HG03139 (cell line): ENCODE measurements at regions not wholly inside any gene's neighbourhood (a gene's known extent, or its start where the extent isn't known, plus 50 kb on each side); places are given as distances from the start of the nearest gene placed in this dataset.

Source experiments
- ATAC-seq: cut with Tn5 transposase; IDR thresholded peaks from one replicate; pipeline ENCODE4 v1.9.1; 2021; ENCODE audit not compliant: unreplicated experiment

DNA sequence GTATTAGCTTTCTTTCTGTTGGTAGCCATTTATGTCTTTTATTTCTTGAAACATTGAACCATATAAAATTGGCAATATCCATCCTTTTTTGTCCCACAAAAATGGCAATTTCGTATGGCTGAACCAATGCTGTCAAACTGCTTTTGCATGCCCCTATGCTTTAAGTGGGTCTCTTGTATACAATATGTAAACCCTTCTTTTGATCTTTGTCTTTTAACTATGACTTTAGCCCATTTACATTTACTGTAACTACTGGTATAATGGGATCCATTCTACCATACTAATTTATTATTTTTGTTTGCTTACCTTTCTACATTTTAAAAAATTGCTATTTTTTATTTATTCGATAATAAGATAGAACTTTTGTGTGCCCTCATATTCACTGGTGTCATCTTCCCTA is 93.4 kb downstream of the TENT4A start:
- ATAC-seq = no peak

DNA sequence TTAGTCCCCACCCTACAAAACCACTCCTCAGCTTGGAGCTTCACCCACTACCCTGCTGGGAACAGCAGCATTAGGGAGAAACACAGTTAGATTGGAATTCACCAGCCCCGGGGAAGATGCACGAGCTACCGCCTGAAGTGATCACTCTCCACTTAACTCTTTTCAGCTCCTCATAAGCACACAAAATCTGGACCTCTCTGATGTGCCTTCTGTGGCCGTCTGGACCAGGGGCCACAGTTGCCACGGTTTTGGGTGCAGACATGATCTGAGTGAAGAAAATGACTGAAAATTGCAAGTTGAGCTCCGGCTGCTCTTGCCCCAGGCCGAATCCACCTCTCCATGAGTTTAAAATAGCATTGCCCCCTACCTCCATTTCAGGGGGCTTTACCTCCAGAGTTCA is 95.2 kb downstream of the TENT4A start:
- ATAC-seq = no peak

DNA sequence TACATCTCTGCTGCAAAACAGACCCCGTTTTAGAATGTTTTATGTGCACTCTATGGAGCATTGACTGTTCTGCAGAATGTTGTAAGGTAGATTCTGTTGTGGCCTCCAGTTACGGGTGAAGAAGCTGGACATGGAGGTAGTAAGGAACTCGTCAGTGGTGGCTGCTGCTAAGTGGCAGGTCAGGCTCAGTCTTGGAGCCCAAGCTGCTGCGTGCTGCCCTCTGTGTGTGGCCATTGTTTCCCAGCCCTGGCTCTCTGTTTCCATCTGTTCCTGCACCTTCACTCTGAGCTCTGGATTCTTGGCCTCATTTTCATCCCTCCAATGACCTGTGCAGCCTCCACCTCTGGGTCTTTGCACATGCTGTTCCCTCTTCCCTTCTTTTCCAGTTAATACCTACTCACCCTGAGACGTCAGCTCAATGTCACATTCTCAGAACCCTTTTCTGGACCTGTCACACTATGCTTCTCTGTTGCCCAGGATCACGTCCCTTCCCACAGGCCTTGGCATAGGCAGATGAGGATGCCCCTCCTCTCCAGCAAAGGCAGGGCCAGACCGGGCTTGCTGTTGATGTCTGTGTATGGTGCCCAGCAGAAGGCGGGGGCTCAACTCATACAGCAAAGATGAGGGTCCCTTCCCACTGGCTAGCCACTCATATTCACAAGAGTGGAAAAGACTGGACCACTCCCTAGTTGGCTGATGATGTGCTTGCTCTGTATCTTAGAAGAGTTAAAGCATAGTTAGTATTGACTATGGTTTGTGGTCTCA is 97.6 kb downstream of the TENT4A start:
- no peak for ATAC-seq

DNA sequence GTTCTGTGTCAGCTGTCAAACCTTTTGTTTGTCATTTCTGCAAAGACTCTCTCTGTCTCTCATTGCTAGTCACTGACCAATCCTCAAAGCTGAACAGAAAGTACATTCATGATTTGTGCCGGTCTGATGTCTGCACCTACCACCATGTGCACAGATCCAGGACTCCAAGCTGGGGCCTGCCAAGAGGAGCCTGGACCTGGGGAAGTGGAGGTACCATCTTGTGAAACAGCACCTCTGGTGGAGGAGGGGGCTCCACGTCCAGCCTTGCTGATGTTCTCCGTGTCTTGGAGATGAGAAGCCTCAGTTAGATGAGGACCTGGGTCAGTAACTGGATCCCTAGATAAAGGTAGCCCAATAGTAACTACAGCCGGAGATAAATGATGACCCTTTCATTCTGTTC is 98.9 kb downstream of the TENT4A start:
- ATAC-seq = no peak

DNA sequence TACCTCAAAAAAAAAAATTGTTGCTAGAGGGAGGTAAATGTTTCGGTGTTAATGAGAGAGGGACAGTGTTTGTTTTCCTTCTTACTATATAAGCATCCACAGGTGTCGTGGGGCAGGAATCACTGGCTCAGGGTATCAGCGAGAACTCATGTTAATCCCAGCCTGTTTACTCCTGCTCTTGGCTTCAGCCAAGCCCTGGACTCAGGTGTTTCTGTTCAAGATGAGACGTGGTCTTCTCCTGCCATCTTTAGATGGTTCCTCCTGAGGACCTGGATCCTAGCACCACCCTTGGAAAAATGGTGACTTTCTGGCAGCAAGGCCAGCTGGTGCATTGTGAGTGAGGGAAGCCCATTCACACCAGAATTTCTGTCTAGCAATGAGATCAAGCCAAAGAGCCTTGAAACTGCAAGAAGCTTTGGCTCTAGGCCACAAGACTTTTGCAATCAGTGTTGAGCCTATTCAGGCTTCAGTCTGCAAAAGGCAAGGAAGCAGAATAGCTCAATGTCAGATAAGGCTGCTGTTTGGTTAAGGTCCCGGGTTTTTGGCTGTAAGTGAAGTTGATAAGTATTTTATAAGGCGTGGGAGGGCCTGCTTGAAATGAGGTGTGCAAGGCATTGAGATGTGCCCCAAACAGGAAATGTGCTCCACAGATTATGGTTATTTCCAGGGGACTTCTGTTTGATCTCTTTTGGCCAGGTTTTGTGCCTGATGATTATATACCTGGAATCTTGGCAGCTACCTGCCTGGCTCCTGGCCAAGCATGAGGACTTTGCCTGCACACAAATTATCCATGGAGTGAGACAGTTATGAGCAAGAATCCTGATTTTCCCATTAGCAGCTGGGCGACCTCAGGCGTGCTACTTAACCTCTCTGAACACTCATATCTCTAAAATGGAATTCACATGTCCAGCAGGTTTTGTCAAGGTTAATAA is 99.8 kb downstream of the TENT4A start:
- no peak for ATAC-seq

DNA sequence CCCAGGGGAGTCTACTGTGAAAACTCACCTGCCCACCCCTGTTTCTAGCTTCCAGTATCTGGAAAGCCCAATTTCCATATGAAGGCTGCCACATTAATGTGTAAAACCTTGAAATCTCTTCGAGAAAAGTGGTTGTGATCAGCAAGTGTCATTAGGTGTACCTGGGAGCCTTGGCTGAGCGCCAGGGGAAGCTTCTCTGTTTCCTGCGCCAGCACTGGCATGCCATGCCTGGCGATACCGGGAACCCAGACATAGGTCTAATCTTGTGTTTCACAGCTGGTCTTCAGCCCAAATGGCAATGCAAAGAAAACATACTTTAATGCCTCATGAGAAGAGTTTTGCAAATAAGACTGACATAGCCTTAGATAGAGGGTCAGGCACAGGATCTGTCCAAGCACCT is 101.6 kb downstream of the TENT4A start:
- ATAC-seq = no peak

DNA sequence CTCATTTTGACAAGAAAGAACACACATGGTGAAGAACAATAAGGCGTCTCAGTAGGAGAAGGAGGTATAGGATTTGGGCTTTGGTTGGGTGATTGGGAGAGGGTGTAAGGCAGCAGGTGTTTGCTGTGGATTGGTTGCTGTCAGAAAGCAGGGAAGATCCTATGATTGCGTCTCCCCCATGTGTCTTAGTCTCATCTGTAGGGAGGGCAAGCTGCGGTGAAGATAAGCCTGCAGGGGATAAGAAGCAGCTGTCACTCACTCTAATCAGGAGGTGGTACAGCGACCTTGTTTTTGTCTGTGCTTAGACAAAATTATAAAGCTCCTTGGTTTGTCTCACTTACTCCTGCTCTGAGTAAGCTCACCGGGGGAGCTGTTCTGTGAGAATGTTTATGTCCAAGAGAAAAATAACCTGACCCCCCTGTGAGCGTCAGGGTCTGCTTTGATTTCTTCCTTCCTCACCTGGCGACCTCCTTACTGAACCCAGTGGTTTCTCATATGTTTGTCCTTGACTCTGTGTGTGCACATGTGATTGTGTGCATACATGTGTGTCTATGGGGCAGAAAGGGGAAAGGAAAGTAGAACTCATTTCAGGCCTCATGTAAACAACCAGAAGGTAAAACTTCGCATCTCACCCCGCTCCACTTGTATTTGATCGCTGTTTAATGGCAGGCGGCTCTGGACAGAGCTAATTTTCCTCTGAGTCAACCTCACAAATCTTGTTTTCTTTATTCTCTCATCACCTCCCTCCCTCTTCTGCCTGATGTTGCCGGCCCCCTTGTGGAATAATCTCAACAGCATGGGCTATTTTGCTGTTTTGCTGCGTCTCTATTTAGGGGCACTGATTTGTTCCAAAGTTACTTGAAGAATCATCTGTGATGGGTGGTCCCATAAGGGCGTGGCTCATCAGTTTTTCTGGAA is 105.6 kb downstream of the TENT4A start:
- ATAC-seq = no peak

DNA sequence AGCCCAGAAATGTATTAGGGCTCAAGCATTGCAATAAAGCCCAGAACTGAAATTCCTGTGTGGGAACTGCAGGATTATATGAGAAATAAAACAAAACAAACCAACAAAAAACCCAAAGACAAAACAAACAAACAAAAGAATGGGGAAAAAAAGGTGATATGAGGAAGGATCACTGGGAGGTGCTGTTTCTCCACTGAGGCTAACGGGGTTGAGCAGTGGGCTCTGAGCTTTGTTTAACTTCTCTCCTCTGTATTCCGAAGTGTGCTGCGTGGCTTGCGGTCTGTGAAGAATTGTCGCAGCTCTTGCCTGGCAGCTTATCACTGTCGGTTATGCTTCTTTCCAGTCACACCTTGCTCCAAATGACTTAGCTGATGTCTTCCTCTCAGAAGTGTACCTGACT is 106.3 kb downstream of the TENT4A start:
- no peak for ATAC-seq

DNA sequence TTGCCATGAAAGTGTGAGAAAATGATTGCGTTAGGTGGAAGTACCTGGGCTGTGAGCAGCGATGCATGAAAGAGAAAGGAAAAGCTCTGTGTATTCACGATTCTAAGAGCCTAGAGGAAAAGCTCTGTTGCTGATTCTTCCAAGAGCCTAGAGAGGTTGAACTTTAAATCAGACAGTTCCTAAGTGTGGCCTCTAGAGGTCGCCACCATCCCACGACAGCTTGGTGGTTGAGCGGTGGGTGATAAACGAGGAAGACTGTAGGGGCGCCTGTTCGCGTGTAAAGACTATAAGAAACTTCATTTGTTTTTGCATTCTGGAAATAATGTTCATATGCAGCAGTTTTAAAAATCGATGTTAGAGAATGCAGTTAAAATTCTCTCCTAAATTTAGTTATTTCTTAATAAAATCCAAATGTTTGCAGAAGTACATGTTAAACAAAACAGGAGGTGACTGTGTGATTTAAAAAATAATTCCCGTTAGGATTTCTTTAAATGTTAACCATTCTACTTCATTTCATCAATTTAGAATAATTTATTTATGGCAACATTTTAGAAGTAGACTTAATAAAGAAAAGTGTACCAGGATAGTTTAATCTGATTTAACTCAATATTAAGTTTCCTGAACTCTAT is 107.7 kb downstream of the TENT4A start:
- ATAC-seq = no peak

DNA sequence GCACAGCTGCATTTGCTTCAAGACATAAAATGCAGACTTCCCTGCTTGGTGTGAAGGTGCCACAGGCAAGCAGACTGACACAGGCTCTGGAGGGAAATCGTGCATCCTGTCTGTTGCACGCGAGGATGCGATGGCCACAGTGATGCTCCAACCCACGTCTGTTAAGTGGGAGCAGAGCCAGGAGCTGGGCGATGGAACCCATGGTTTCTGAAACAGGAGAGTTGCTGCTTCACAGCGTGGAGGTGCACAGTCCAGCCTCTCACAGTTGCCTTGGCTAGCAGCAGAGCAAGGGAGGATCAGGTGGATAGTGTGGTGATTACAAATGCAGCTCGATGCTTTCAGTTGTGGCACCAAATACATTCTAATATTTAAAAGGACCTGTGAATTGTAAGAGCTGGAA is 108.8 kb downstream of the TENT4A start:
- ATAC-seq = no peak

DNA sequence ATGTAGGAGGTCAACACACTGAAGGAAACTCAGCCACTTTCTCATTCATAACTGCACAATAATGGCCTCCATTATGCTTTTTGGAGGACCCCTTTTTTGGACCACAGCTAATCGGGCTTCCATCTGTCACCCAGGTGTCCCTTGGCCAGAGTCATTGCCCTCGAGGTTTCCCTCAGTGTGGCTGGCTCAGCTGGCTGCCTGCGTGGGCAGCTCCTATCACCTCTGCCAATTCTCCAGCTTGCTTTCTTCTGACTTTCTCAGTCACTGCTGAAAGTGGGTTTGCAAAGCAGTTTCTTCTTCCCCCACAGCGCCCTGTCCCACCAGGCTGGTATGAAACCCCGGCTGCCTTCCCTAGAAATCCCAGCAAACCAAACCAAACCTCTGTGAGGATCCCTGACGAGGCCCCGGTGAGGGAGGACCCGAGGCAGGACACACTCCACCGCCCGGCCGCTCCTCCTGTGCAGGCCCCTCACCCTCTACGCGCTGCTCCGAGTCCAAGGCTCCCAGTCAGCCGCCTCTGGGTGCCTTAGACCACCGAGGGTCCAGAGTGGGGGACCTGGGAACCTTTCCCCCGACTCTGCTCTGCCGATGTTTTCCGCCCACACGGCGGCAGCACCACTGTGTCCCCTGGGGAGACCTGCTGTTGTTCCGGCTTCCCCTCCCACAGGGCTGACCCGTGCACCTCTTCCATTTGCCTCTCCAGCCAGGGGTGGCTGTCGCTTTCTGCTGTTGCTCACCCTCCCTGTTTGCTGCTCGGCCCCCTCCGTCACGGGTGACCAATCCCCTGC is 109.5 kb downstream of the TENT4A start:
- ATAC-seq = no peak

DNA sequence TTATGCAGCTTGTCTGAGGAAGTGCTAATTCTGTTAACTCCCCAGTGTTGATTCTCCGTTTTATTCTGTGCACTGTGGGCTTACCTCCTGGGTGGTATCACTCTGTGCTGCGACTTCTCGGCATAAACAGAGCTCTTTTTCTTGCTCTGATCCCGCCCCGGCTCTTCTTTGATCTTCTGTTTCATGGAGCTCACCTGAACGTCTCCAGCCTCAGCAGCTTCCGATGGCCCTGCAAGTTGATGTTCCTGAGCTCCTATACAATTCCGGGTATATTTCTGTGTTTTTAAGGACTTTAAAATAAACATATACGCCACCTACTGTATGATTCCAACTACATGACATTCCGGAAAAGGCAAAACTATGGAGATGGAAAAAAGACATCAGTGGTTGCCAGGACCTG is 110.8 kb downstream of the TENT4A start:
- ATAC-seq = no peak

DNA sequence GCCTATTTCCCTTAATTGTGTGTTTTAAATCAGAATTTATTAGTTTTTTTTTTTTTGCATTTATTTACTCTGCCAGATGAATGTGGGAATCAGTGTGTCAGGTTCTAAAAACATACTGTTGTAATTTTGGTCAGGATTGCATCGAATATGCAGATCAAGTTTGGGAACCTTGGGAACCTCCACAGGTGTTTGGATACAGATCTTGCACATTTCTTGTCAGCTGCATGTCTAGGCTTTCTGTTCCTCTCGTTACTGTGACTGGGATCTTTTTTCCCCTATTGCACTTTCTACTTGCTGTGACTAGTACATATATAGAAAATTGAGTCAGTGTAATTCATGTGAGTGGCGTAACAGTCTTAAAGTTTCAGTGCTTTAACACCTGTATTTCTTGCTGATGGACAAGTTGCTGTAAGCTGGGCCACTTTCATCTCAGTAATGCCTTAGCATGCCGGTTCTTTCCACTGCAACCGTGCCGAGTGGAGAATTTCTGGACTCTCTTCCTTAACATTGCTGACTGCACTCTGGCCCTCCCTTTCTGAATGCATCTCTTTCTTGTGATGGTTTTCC is 112.5 kb downstream of the TENT4A start:
- no peak for ATAC-seq

DNA sequence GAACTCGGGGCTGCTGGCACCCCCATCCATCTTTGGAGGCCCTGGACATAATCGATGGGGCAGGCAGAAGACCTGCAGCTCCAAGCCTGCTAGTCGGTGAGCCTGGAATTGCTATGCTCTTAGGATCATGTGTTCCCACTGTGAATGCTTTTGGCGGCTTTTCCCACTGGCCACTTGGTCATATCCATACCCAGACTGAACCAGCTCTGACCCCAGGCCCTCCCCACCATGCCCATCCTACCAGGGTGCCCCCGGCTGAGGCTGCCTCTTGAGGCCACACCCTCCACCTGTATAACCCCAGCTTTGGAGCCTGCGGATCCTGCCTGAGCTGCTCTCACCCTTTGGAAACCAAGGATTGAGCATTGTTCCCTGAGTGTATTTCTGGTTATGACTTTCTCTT is 113.5 kb downstream of the TENT4A start:
- ATAC-seq = no peak

DNA sequence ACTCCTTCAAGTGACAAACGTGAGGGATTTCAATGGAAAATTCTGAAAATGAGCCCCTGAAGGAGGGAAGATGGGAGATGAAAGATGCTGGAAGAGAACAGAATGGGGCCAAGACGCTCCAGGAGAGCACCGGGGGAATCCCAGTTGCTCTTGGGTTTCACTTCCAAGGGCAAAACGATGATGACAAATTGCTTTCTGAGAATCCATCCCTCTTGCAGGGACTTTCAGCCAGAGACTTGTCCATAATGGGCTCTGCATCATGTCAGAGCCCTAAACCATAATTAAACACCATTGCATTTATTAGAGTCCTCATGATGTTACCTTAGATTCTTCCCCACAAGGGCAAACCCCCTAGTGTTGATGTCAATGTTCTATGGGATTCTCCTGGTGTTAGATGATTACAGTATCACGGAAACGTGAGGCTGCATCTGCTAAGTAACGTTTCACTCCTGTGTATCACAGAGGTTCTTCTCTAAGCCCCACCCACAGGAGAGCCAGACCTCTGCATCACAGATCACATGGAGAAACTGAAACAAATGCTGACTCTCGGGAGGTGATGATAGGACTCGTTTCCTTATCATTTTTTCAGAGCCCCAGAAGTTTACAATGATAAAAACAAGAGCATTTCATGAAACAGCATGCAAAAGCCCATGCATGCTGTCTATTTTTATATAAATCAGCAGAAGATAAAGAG is 114.4 kb downstream of the TENT4A start:
- ATAC-seq = peak; percentile 77

DNA sequence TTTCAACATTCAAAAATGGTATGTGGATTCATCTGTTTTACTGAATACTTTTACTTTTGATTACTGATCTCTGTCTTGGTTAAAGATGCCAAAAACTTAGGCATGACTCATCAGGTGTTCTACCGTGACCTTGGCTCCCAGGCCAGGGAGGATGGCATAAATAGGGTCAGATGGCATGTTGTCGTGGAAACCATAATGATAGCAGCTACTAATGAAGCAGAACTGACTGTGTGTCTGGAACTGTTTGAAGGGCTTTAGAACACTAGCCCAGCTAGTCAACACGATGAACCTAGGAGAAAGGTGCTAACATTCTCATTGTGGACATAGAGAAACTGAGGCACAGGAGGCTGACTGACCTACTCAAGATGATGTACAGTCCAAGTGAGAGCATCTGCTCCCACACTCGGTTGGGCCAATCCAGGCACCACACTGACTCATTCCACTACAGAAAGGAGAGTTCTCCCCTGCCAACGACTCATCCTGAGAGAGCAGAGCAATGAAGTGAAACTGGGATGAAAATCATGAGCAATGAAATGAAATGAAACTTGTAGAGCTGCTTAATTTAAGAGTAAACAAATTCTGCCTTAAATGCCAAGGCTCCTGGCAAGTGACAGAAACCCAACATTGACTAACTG is 116.0 kb downstream of the TENT4A start:
- ATAC-seq = peak; percentile 83

DNA sequence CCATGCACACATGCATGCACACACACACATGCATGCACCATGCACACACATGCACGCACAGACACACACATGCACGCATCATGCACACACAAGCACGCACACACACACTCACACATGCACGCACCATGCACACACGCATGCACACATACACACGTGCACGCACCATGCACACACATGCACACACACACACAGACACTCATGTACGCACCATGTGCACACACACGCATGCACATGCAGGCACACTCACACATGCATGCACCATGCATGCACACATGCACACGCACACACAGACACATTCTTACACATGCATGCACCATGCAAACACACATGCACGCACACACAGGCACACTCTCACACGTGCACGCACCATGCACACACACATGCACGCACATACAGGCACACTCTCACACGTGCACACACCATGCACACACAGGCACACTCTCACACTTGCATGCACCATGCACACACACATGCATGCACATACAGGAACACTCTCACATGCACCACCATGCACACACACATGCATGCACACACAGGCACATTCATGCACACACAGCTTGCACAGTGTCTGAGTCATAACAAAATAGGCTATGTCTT is 117.5 kb downstream of the TENT4A start:
- ATAC-seq = no peak
